ENCODE measurements at regions not wholly inside any gene's neighbourhood (a gene's known extent, or its start where the extent isn't known, plus 50 kb on each side); places are given as distances from the start of the nearest gene placed in this dataset.
A peak's percentile ranks its signal among the peaks of the same experiment; 100 is the strongest.

DNA sequence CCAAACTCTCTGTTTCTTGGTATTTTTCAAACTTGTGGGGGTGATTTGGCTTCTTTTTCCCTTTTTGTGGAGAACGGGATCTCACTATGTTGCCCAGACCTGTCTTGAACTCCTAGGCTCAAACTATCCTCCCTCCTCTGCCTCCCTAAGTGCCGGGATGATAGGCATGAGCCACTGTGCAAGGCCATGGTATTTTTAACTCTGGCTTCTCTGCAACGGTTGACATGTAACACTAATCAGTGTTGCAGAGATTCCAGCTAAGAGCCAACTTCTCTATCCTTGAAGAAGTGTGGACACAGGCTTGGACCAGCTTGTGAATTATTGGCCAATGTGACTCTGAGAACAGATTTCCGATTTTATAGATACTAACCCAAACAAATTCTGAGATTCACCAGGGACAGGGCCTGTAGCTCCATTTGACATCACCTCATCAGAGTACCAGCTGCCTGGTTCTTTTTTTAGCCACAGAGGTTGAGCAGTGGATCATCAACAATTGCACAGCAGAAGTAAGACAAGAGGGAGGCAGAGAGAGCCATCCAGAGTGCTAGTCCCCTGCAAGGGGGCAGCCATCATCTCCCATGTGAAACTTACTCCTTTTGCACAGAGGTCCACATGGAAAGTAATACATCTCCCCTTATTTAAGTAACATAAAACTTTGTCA lies 98.1 kb upstream of the SYNPR start:
- intact Hi-C loops (cut with DNase I) = no loop called here
- H3K36me3 ChIP-seq = no peaks in the 10 kb centered on the region
- H3K9me3 ChIP-seq = no peaks in the 10 kb centered on the region
- no peak for DNase-seq
- H3K4me1 ChIP-seq = no peaks in the 10 kb centered on the region
- H3K27me3 ChIP-seq = no peaks in the 10 kb centered on the region
- H3K27ac ChIP-seq = no peak overlapping the region
- FAIRE-seq = no peak
- 63 to 70% methylated on average over 4 of the region's 4 CpGs for WGBS, 2 donors
- TF ChIP-seq, protein P1, sequence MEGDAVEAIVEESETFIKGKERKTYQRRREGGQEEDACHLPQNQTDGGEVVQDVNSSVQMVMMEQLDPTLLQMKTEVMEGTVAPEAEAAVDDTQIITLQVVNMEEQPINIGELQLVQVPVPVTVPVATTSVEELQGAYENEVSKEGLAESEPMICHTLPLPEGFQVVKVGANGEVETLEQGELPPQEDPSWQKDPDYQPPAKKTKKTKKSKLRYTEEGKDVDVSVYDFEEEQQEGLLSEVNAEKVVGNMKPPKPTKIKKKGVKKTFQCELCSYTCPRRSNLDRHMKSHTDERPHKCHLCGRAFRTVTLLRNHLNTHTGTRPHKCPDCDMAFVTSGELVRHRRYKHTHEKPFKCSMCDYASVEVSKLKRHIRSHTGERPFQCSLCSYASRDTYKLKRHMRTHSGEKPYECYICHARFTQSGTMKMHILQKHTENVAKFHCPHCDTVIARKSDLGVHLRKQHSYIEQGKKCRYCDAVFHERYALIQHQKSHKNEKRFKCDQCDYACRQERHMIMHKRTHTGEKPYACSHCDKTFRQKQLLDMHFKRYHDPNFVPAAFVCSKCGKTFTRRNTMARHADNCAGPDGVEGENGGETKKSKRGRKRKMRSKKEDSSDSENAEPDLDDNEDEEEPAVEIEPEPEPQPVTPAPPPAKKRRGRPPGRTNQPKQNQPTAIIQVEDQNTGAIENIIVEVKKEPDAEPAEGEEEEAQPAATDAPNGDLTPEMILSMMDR (IDR thresholded peaks at IDR 0.05) = no peak
- no peak overlapping the region for H3K4me3 ChIP-seq
- no peak for ATAC-seq

DNA sequence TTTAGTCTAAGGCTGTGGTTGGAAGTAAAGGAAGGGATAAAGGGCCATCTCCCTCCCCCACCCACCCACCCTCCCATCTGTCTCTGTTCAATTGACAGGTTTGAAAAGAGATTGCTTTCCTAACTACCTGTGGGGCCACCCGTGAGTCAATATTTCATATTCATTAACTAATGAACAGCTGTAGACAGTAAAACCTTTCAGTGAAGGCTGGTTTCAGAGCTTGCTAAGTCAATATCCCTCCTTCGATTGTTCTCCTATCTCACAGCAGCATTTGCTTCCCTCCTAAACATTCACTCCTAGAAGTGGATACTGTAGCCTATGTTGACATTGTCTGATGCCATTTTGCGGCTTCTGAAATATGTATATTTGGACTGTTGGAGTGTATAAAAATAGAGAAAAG lies 85.9 kb upstream of the SYNPR start:
- no peaks in the 10 kb centered on the region for H3K36me3 ChIP-seq
- H3K4me1 ChIP-seq = peaks cover 0 to 12% (median 4%) of the 10 kb centered on the region in 3 donors
- H3K27ac ChIP-seq = peak overlapping the region in 2 of 4 donors; percentile 50 to 55
- no peaks in the 10 kb centered on the region for H3K9me3 ChIP-seq
- TF ChIP-seq, protein P1 (IDR thresholded peaks at IDR 0.05) = no peak
- 12 to 16% methylated on average over 3 of the region's 3 CpGs for WGBS, 2 donors
- ATAC-seq (peak; percentile 71 to 94 (median 88)), DNase-seq (peak in 2 of 6 donors; percentile 16 to 18), FAIRE-seq (no peak)
- intact Hi-C loops (cut with DNase I) = no loop called here
- H3K4me3 ChIP-seq = no peak overlapping the region
- H3K27me3 ChIP-seq = no peaks in the 10 kb centered on the region

GRCh38 chr3:63193647-63194046 lies 84.5 kb upstream of the SYNPR start:
- FAIRE-seq = no peak
- TF ChIP-seq, protein P1 (IDR thresholded peaks at IDR 0.05) = peak in 2 of 4 donors; percentile 14 to 33
- H3K27me3 ChIP-seq = no peaks in the 10 kb centered on the region

GRCh38 chr3:63199606-63200005 lies 78.5 kb upstream of the SYNPR start:
- H3K27me3 ChIP-seq = no peaks in the 10 kb centered on the region
- ATAC-seq = no peak
- H3K27ac ChIP-seq = no peak overlapping the region
- peaks cover 0 to 6% (median 0%) of the 10 kb centered on the region in 3 donors for H3K4me1 ChIP-seq
- 85 to 93% methylated on average over 2 of the region's 2 CpGs for WGBS, 2 donors
- TF ChIP-seq, protein P1 (IDR thresholded peaks at IDR 0.05) = no peak
- intact Hi-C loops (cut with DNase I) = no loop called here
- no peak for DNase-seq
- FAIRE-seq = no peak
- no peak overlapping the region for H3K4me3 ChIP-seq
- no peaks in the 10 kb centered on the region for H3K9me3 ChIP-seq
- no peaks in the 10 kb centered on the region for H3K36me3 ChIP-seq

More at GRCh38 chr3:63193647-63194046, 84.5 kb upstream of the SYNPR start:
- intact Hi-C loops (cut with DNase I) = no loop called here
- no peak for DNase-seq
- Histone ChIP-seq H3K4me1 (peaks cover 0 to 12% (median 4%) of the 10 kb centered on the region in 3 donors), H3K36me3 (no peaks in the 10 kb centered on the region), H3K9me3 (no peaks in the 10 kb centered on the region), H3K27ac (no peak overlapping the region), H3K4me3 (no peak overlapping the region)
- 2 to 4% methylated on average over 3 of the region's 3 CpGs for WGBS, 2 donors
- ATAC-seq = peak in 3 of 4 donors; percentile 70 to 80 (median 76)

- Histone ChIP-seq H3K36me3 (no peaks in the 10 kb centered on the region), H3K9me3 (no peaks in the 10 kb centered on the region), H3K4me1 (peaks cover 0 to 6% (median 0%) of the 10 kb centered on the region in 3 donors), H3K27me3 (no peaks in the 10 kb centered on the region), H3K27ac (no peak overlapping the region), H3K4me3 (no peak overlapping the region)
- intact Hi-C loops (cut with DNase I) = no loop called here
- DNase-seq = no peak
- peak in 1 of 4 donors; percentile 63 for ATAC-seq
- TF ChIP-seq, protein P1 (IDR thresholded peaks at IDR 0.05) = no peak
- WGBS, 2 donors = 9% methylated on average over 1 of the region's 1 CpG
- no peak for FAIRE-seq
Measured at GRCh38 chr3:63202529-63202928, 75.6 kb upstream of the SYNPR start.

Measured in pancreas (tissue), 10 donors.